NCI-H1930 (cell line): ENCODE measurements at regions not wholly inside any gene's neighbourhood (a gene's known extent, or its start where the extent isn't known, plus 50 kb on each side); places are given as distances from the start of the nearest gene placed in this dataset.

Experiments
- DNase-seq, 2 experiments: peaks; one replicate each; lab custom pipeline; 2025; lab: John Stamatoyannopoulos, UW

DNA sequence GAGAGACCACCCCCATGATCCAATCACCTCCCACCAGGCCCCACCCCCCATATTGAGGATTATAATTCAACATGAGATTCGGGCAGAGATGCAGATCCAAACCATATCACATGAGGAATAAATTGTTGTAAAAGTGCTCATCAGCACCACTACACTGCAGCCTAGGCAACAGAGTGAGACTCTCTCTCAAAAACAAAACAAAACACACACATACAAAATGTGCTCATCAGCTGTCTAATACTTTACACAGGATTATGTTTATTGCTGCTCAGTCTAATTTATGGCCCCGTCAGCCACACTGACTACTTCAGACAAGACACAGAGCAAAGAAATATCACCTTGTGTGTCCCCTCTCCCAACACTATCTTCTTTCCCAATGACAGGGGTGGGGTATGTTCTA is 72.9 kb upstream of the PPM1J start:
- DNase-seq = no peak

DNA sequence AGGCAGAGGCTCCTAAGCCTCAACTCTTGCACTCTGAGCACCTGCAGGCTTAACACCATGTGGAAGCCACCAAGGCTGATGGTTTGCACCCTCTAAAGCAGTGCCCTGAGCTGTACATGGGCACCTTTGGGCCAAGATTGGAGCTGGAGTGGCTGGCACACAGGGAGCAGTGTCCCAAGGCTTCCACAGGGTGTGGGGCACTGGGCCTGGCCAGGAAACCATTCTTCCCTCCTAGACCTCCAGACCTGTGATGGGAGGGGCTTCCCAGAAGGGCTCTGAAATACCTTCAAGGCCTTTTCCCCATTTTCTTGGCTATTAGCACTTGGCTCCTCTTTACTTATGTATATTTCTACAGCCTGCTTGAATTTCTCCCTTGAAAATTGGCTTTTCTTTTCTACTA is 67.9 kb upstream of the PPM1J start:
- no peak for DNase-seq

- no peak for DNase-seq
These were observed 64.8 kb upstream of the PPM1J start for GRCh38 chr1:112779665-112780526.

DNA sequence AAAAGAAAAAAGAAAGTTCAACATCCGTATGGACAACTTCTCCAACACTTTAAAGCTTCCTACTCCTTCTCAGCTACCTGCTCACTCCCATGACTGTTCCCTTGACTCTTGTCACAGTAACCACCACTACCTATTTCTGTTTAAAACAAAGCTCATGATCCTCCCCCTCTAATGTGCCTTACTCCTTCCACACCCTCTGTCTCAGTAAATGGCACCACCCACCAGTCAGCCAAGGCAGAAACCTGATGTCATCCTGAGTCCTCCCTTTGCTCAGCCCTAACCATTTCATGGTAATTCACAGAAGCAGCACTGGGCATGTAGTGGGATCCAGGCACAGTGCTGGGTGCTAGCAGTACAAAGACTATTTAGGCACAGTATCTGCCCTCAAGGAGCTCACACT is 63.0 kb upstream of the PPM1J start:
- DNase-seq = no peak

- DNase-seq = no peak
These were observed 61.6 kb upstream of the PPM1J start for GRCh38 chr1:112776688-112777087.

GRCh38 chr1:112772781-112773180 is 57.6 kb upstream of the PPM1J start:
- DNase-seq = no peak

- DNase-seq = no peak
These were observed 55.6 kb upstream of the PPM1J start for GRCh38 chr1:112770724-112771123.

- DNase-seq = no peak
These were observed 54.5 kb upstream of the PPM1J start for GRCh38 chr1:112769611-112770010.

GRCh38 chr1:112767646-112768045 is 52.5 kb upstream of the PPM1J start:
- DNase-seq = no peak
